ENCODE measurements at regions not wholly inside any gene's neighbourhood (a gene's known extent, or its start where the extent isn't known, plus 50 kb on each side); places are given as distances from the start of the nearest gene placed in this dataset.

DNA sequence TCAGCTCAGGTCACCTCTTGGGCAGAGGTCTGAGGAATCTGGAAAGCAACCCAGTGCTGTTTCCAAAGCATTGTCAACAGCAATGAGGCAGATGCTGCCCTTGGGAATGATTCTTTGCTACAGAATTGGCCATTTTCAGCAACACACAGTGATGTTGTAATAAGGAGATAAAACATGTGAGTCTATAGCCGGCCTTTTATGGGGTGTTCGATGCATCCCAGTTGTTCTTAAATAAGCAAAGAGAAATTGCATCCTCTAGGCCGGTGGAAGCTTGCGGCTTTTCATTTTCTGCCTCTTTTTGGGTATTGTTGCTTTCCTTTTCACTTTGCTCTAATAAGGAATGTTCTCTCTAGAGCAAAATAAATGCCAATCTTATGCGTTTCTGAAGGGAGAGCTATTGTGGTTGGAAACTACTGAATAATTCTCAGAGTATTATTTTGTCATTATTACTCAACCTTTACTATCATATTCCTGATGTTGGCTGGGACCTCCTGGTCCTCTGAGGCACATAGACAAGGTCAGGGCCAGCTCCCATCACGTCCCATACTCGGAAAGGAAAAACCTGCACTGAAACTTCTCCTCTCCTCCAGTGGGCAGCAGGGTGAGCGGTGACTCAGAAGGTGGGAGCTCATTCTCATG is 214.2 kb downstream of the CDH26 start:
- TF ChIP-seq, protein P1, sequence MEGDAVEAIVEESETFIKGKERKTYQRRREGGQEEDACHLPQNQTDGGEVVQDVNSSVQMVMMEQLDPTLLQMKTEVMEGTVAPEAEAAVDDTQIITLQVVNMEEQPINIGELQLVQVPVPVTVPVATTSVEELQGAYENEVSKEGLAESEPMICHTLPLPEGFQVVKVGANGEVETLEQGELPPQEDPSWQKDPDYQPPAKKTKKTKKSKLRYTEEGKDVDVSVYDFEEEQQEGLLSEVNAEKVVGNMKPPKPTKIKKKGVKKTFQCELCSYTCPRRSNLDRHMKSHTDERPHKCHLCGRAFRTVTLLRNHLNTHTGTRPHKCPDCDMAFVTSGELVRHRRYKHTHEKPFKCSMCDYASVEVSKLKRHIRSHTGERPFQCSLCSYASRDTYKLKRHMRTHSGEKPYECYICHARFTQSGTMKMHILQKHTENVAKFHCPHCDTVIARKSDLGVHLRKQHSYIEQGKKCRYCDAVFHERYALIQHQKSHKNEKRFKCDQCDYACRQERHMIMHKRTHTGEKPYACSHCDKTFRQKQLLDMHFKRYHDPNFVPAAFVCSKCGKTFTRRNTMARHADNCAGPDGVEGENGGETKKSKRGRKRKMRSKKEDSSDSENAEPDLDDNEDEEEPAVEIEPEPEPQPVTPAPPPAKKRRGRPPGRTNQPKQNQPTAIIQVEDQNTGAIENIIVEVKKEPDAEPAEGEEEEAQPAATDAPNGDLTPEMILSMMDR (IDR thresholded peaks at IDR 0.05): no peak
- TF ChIP-seq POLR2A (IDR thresholded peaks at IDR 0.05): no peak
- TF ChIP-seq EP300 (IDR thresholded peaks at IDR 0.05): no peak
